ENCODE measurements at regions not wholly inside any gene's neighbourhood (a gene's known extent, or its start where the extent isn't known, plus 50 kb on each side); places are given as distances from the start of the nearest gene placed in this dataset.

DNA sequence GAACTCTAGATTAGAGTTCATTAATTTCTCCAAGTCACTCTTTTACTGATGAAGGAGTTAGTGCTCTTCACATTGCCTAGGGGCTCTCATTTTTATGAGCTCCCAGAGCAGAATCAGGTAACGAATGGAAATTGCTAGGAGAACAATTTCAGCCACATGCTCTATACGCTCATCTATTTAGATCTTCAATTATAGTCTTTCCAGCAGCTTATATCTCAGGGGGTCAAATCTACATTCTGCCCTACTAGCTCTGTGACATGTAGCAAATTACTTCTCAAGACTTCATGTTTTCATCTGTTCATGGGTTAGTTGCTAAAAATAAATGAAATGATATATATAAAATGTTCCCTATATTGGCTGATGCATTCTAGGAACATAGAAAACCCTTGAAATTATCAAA, 183.6 kb downstream of the PLPP3 start:
- Mint-ChIP-seq H3K4me3 (no peak overlapping the region), H3K4me1 (peaks cover 29% of the 10 kb centered on the region in 2 experiments), H3K9me3 (no peaks in the 10 kb centered on the region), H3K36me3 (ENCODE audit: insufficient read depth in 1 of 3, low read depth in 3 of 3) (no peaks in the 10 kb centered on the region), H3K27ac (no peak overlapping the region), H3K27me3 (ENCODE audit: low read depth) (no peaks in the 10 kb centered on the region)
- Histone ChIP-seq H3K23me2 (ENCODE audit: insufficient read length, low read depth, low read length, poor library complexity, severe bottlenecking) (no peaks in the 10 kb centered on the region), H3K14ac (ENCODE audit: insufficient read depth, low read length) (no peak overlapping the region), H3K4me2 (ENCODE audit: insufficient read depth, insufficient read length, low read length) (no peak overlapping the region), H3K56ac (ENCODE audit: insufficient read length, low read depth, low read length) (no peak overlapping the region), H4K20me1 (ENCODE audit: control insufficient read depth, insufficient read depth, insufficient read length) (no peaks in the 10 kb centered on the region), H3T11ph (ENCODE audit: low read length) (no peak overlapping the region), H4K8ac (replicated peaks; ENCODE audit: insufficient read length, low read depth, low read length) (no peak overlapping the region), H3K27me3 (ENCODE audit: insufficient read depth, low read length) (no peaks in the 10 kb centered on the region), H3K27ac (ENCODE audit: insufficient read length, low read depth, low read length) (no peak overlapping the region), H4K91ac (ENCODE audit: insufficient read length, low read depth, low read length) (no peak overlapping the region), H2BK120ac (ENCODE audit: low read depth, low read length, poor library complexity, severe bottlenecking) (no peak overlapping the region), H2BK12ac (ENCODE audit: insufficient read length, low read depth, low read length) (no peak overlapping the region), H2BK5ac (ENCODE audit: insufficient read length, low read length) (no peak overlapping the region), H2BK15ac (ENCODE audit: low read depth, low read length) (no peak overlapping the region), H3K9me3 (ENCODE audit: control insufficient read depth, low read depth, low read length) (no peaks in the 10 kb centered on the region), H3K18ac (ENCODE audit: insufficient read length, low read depth, low read length) (no peak overlapping the region), H3K23ac (ENCODE audit: insufficient read length, low read depth, low read length) (no peak overlapping the region), H3K4me1 (ENCODE audit: insufficient read depth, low read length) (peaks cover 1% of the 10 kb centered on the region; the same call in 1 of the 2 replicates), H2AFZ (ENCODE audit: low read length) (no peak overlapping the region), H3K79me1 (ENCODE audit: insufficient read depth, low read depth, low read length, poor library complexity, severe bottlenecking) (no peaks in the 10 kb centered on the region), H2BK20ac (ENCODE audit: low read depth, low read length, poor library complexity, severe bottlenecking) (no peak overlapping the region), H3K79me2 (ENCODE audit: insufficient read depth, low read length) (no peaks in the 10 kb centered on the region), H2AK5ac (ENCODE audit: insufficient read length, low read length) (no peak overlapping the region), H3K4ac (ENCODE audit: low read depth, low read length) (no peak overlapping the region), H3K9ac (ENCODE audit: extremely low read depth, insufficient read length, low read length) (no peak overlapping the region), H4K5ac (ENCODE audit: insufficient read length, low read depth, low read length) (no peak overlapping the region)
- no CpG with 5 or more reads among the region's 2 CpGs for WGBS (ENCODE audit: extremely low coverage, insufficient read length, low lambda C conversion rate)
- TF ChIP-seq, protein P1, sequence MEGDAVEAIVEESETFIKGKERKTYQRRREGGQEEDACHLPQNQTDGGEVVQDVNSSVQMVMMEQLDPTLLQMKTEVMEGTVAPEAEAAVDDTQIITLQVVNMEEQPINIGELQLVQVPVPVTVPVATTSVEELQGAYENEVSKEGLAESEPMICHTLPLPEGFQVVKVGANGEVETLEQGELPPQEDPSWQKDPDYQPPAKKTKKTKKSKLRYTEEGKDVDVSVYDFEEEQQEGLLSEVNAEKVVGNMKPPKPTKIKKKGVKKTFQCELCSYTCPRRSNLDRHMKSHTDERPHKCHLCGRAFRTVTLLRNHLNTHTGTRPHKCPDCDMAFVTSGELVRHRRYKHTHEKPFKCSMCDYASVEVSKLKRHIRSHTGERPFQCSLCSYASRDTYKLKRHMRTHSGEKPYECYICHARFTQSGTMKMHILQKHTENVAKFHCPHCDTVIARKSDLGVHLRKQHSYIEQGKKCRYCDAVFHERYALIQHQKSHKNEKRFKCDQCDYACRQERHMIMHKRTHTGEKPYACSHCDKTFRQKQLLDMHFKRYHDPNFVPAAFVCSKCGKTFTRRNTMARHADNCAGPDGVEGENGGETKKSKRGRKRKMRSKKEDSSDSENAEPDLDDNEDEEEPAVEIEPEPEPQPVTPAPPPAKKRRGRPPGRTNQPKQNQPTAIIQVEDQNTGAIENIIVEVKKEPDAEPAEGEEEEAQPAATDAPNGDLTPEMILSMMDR (conservative IDR thresholded peaks at IDR 0.05) = no peak
- DNase-seq = no peak

Measured in H9 (cell line).